K562 (cell line): ENCODE measurements at regions not wholly inside any gene's neighbourhood (a gene's known extent, or its start where the extent isn't known, plus 50 kb on each side); places are given as distances from the start of the nearest gene placed in this dataset.
A peak's percentile ranks its signal among the peaks of the same experiment; 100 is the strongest.

ENCODE experiments used
- ATAC-seq: fragments of 200-7000 bp; cut with Tn5 transposase; 3 replicates; pipeline ENCODE4 v1.9.1; 2020; ENCODE audit warnings: moderate library complexity
- BruUV-seq: library from RNA; stranded (reverse); fragments of 400-500 nt; replicated peaks from 2 replicates; lab custom pipeline; 2021; lab: Mats Ljungman, UMichigan
- CTCF ChIA-PET: fragments of 300-600 bp; formaldehyde crosslinking; extraction: SDS; loops from one replicate; lab custom pipeline; 2021; ENCODE audit warnings: low intra/inter-chr PET ratio; lab: Yijun Ruan, JAX
- POLR2A ChIA-PET: fragments of 300-600, 350-650 bp; sonication (Branson Sonifier 250); formaldehyde crosslinking; extraction: SDS; loops from one replicate; lab custom pipeline; 2021; ENCODE audit warnings: antibody characterized with exemption, inconsistent platforms; lab: Yijun Ruan, JAX
- DNase-seq, 4 experiments: peaks; one replicate each; pipeline versions ENCODE4 v3.0.0 to v3.0.0-alpha.2; 2011 to 2018; ENCODE audit warnings: low spot score in 3 of 4, mixed read lengths in 3 of 4; ENCODE audit errors: extremely low read depth in 1 of 4
- FAIRE-seq: peaks from 2 replicates; lab custom pipeline; 2011; peaks lifted over from hg19 to GRCh38; lab: Jason Lieb, UNC
- H2AFZ ChIP-seq: 2 replicates; pipeline ENCODE4 v1.6.0; 2011; ENCODE audit warnings: low read depth, low read length, control low read depth, inconsistent platforms
- H3K27ac ChIP-seq: fragments of 200-600 bp; 3 replicates; pipeline ENCODE4 v1.8.0; 2011; ENCODE audit warnings: low read depth, mild to moderate bottlenecking, control low read depth, inconsistent platforms, low read length, moderate library complexity, mixed read lengths; ENCODE audit errors: extremely low read depth
- H3K27me3 ChIP-seq, 2 experiments: fragments of 300-600 bp in 1 of 2; 2 replicates in 1 of 2; 3 replicates in 1 of 2; pipeline versions ENCODE4 v1.6.0 to v1.8.0; 2011; ENCODE audit warnings: inconsistent platforms in 2 of 2, low read length in 2 of 2, mild to moderate bottlenecking in 1 of 2, mixed read lengths in 1 of 2, moderate library complexity in 1 of 2; ENCODE audit not compliant: control insufficient read depth in 2 of 2, insufficient read depth in 2 of 2
- H3K36me3 ChIP-seq: fragments of 300-600 bp; 3 replicates; pipeline ENCODE4 v1.8.0; 2011; ENCODE audit warnings: mild to moderate bottlenecking, low read length, inconsistent platforms; ENCODE audit not compliant: control insufficient read depth, insufficient read depth
- H3K4me1 ChIP-seq, 2 experiments: fragments of 200-600 bp in 1 of 2; replicated peaks in 1 of 2; 2 replicates in 1 of 2; 3 replicates in 1 of 2; pipeline versions ENCODE4 v1.5.1 to v1.8.0; 2011; ENCODE audit warnings: inconsistent platforms in 2 of 2, low read length in 2 of 2, mild to moderate bottlenecking in 1 of 2, mixed read lengths in 1 of 2, moderate library complexity in 1 of 2; ENCODE audit not compliant: control insufficient read depth in 2 of 2, insufficient read depth in 2 of 2
- H3K4me2 ChIP-seq: 2 replicates; pipeline ENCODE4 v1.6.1; 2011; ENCODE audit warnings: low read length, control low read depth, inconsistent platforms, mixed read lengths; ENCODE audit not compliant: insufficient read depth
- H3K4me3 ChIP-seq: fragments of 200-600 bp; sonication (generic), shearing (Covaris generic); 2 replicates; pipeline ENCODE4 v1.5.1; 2016; ENCODE audit warnings: control low read depth, inconsistent platforms
- H3K79me2 ChIP-seq: fragments of 200-600 bp; 3 replicates; pipeline ENCODE4 v1.8.0; 2011; ENCODE audit warnings: low read length, inconsistent platforms; ENCODE audit not compliant: control insufficient read depth, insufficient read depth
- H3K9ac ChIP-seq, 2 experiments: 2 replicates each; pipeline versions ENCODE4 v1.6.0 to v1.6.1; 2011; ENCODE audit warnings: low read depth in 2 of 2, low read length in 2 of 2, control low read depth in 1 of 2, inconsistent platforms in 1 of 2, mild to moderate bottlenecking in 1 of 2, mixed read lengths in 1 of 2; ENCODE audit not compliant: insufficient read depth in 1 of 2
- H3K9me1 ChIP-seq: one replicate; pipeline ENCODE4 v1.6.0; 2011; ENCODE audit warnings: inconsistent platforms, mild to moderate bottlenecking, low read length, moderate library complexity; ENCODE audit not compliant: control insufficient read depth, insufficient read depth
- H3K9me3 ChIP-seq: replicated peaks from 2 replicates; pipeline ENCODE4 v1.5.1; 2011; ENCODE audit warnings: low read depth, low read length, inconsistent platforms; ENCODE audit not compliant: control insufficient read depth, insufficient read depth
- H4K20me1 ChIP-seq: replicated peaks from 2 replicates; pipeline ENCODE4 v1.6.1; 2011; ENCODE audit warnings: low read length, inconsistent platforms, mixed read lengths; ENCODE audit not compliant: control insufficient read depth, insufficient read depth
- ATF1 ChIP-seq, 2 experiments: fragments of 450-650 bp in 1 of 2; IDR thresholded peaks; 2 replicates each; pipeline ENCODE4 v1.6.1; 2016; ENCODE audit warnings: missing compliant biosample characterization in 1 of 2, missing genetic modification characterization in 1 of 2
- FOSL1 ChIP-seq: fragments of 200-800 bp; sonication (Bioruptor generic); conservative IDR thresholded peaks from 2 replicates; pipeline ENCODE4 v1.6.1; 2016; ENCODE audit warnings: missing genetic modification characterization, missing compliant biosample characterization
- JUND ChIP-seq, 2 experiments: IDR thresholded peaks; 2 replicates in 1 of 2; 3 replicates in 1 of 2; pipeline ENCODE4 v1.6.1; 2011; ENCODE audit warnings: borderline replicate concordance in 2 of 2, low read depth in 2 of 2, low read length in 2 of 2, improper control_type of control experiment in 1 of 2, missing biosample characterization in 1 of 2, missing genetic modification characterization in 1 of 2, missing genetic modification reagents in 1 of 2
- NFRKB ChIP-seq: fragments of 450-650 bp; IDR thresholded peaks from 2 replicates; pipeline ENCODE4 v1.6.1; 2016; ENCODE audit warnings: low read depth
- TEAD1 ChIP-seq, 2 experiments: fragments of 450-650 bp in 1 of 2; sonication (generic) in 1 of 2; formaldehyde crosslinking; IDR thresholded peaks; 2 replicates each; pipeline versions ENCODE4 v1.4.0 to v1.8.0; 2020 to 2022; ENCODE audit warnings: mild to moderate bottlenecking in 2 of 2, missing genetic modification reagents in 1 of 2
- WGBS: fragments of 100-300 bp; shearing (Covaris generic); methylation state at CpG from one replicate; pipeline ENCODE4 v1.1.6; 2016; ENCODE audit warnings: low coverage, mixed read lengths; ENCODE audit not compliant: insufficient coverage; ENCODE audit errors: missing lambda C conversion rate; 5-methylcytosine and 5-hydroxymethylcytosine counted together
- in situ Hi-C: fragments of 300-500 bp; cut with MboI; formaldehyde crosslinking; loops from 4 replicates; pipeline ENCODE4 v1.15.0; 2018; ENCODE audit warnings: inconsistent platforms, mixed read lengths
- intact Hi-C: fragments of 100-400 bp; cut with micrococcal nuclease; formaldehyde crosslinking; loops from 2 replicates; pipeline ENCODE4 v1.14.2; 2022
- TF ChIP-seq, protein P1 (sequence below), 2 experiments: fragments of 450-650 bp in 1 of 2; sonication (generic) in 1 of 2; formaldehyde crosslinking in 1 of 2; IDR thresholded peaks in 1 of 2; conservative IDR thresholded peaks in 1 of 2; 2 replicates each; pipeline versions ENCODE4 v1.6.1 to v1.8.1; 2016 to 2023; ENCODE audit warnings: mild to moderate bottlenecking in 2 of 2, moderate library complexity in 2 of 2, inconsistent platforms in 1 of 2, missing genetic modification reagents in 1 of 2
- TF ChIP-seq, protein P2 (sequence below): fragments of 450-650 bp; IDR thresholded peaks from 2 replicates; pipeline ENCODE4 v1.7.0; 2016; ENCODE audit warnings: borderline replicate concordance

DNA sequence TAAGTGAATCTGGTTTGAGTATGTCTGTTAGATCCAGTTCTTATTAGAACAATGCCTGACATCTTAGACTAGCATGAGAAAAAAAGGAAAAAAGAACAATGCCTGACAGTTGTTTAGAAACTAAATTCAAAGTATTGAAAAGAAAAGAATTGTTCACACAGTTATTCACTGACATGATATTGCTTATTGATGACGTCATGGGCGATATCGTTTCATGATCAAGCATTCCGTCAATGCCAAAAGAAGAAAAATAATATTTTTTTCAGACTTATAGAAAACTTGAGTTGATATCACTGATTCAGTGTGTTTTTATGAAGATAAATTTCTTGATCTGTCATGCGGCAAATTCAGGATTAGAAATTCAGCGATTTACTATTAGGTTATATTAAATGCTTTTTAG lies 196.5 kb upstream of the AGR3 start:
- Histone ChIP-seq H3K4me2 (no peak overlapping the region), H2AFZ (no peak overlapping the region), H3K9me3 (no peaks in the 10 kb centered on the region), H3K9me1 (no peaks in the 10 kb centered on the region), H4K20me1 (no peaks in the 10 kb centered on the region), H3K27me3 (no peaks in the 10 kb centered on the region), H3K36me3 (no peaks in the 10 kb centered on the region), H3K79me2 (no peaks in the 10 kb centered on the region), H3K4me1 (no peaks in the 10 kb centered on the region), H3K4me3 (no peak overlapping the region), H3K27ac (no peak overlapping the region), H3K9ac (no peak overlapping the region)
- intact Hi-C loops (no loop called here), in situ Hi-C loops (no loop called here)
- FAIRE-seq (no peak), ATAC-seq (no peak), DNase-seq (no peak)
- CTCF ChIA-PET = no interaction called here
- BruUV-seq = no TSS peak
- POLR2A ChIA-PET = no interaction called here
- TF ChIP-seq TEAD1 (CRISPR knock-in tag; IDR thresholded peaks at IDR 0.05) (no peak), FOSL1 (tag) (no peak), ATF1 (CRISPR knock-in tag; IDR thresholded peaks at IDR 0.05) (no peak), ATF1 (tag; IDR thresholded peaks at IDR 0.05) (peak; percentile 63), JUND (IDR thresholded peaks at IDR 0.05; ENCODE audit: borderline replicate concordance, low read depth, low read length) (no peak), JUND (tag; IDR thresholded peaks at IDR 0.05; ENCODE audit: borderline replicate concordance, low read depth, low read length) (peak; percentile 30; the same call in 1 of the 3 replicates), NFRKB (no peak)
- TF ChIP-seq, protein P1, sequence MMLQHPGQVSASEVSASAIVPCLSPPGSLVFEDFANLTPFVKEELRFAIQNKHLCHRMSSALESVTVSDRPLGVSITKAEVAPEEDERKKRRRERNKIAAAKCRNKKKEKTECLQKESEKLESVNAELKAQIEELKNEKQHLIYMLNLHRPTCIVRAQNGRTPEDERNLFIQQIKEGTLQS (IDR thresholded peaks at IDR 0.05) = peak; percentile 72
- TF ChIP-seq, protein P1 (CRISPR knock-in tag; conservative IDR thresholded peaks at IDR 0.05) = no peak
- TF ChIP-seq, protein P2, sequence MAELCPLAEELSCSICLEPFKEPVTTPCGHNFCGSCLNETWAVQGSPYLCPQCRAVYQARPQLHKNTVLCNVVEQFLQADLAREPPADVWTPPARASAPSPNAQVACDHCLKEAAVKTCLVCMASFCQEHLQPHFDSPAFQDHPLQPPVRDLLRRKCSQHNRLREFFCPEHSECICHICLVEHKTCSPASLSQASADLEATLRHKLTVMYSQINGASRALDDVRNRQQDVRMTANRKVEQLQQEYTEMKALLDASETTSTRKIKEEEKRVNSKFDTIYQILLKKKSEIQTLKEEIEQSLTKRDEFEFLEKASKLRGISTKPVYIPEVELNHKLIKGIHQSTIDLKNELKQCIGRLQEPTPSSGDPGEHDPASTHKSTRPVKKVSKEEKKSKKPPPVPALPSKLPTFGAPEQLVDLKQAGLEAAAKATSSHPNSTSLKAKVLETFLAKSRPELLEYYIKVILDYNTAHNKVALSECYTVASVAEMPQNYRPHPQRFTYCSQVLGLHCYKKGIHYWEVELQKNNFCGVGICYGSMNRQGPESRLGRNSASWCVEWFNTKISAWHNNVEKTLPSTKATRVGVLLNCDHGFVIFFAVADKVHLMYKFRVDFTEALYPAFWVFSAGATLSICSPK = no peak
- WGBS = 20% methylated on average over 6 of the region's 6 CpGs
